Chondrocyte (in vitro differentiated cells): ENCODE measurements at regions not wholly inside any gene's neighbourhood (a gene's known extent, or its start where the extent isn't known, plus 50 kb on each side); places are given as distances from the start of the nearest gene placed in this dataset.

Source experiments
- DNase-seq: peaks from one replicate; pipeline ENCODE4 v3.0.0; 2021; ENCODE audit warnings: mixed read lengths, low spot score
- H3K27ac Mint-ChIP-seq: one replicate; pipeline ENCODE4 v1.8.0; 2021; ENCODE audit warnings: mild to moderate bottlenecking, moderate library complexity, mixed read lengths; ENCODE audit not compliant: unreplicated experiment
- H3K27me3 Mint-ChIP-seq: 2 replicates; pipeline ENCODE4 v1.8.0; 2021; ENCODE audit warnings: low read depth, mixed read lengths
- H3K36me3 Mint-ChIP-seq: 2 replicates; pipeline ENCODE4 v1.8.0; 2021; ENCODE audit warnings: low read depth, mixed read lengths
- H3K4me1 Mint-ChIP-seq: 2 replicates; pipeline ENCODE4 v1.8.0; 2021; ENCODE audit warnings: low read depth, mild to moderate bottlenecking, mixed read lengths
- H3K4me3 Mint-ChIP-seq: one replicate; pipeline ENCODE4 v1.8.0; 2021; ENCODE audit warnings: mild to moderate bottlenecking, moderate library complexity, mixed read lengths; ENCODE audit not compliant: unreplicated experiment
- H3K9me3 Mint-ChIP-seq: 2 replicates; pipeline ENCODE4 v1.8.0; 2021; ENCODE audit warnings: low read depth, mixed read lengths
- CTCF ChIP-seq: fragments of 200-600 bp; sonication (generic); IDR thresholded peaks from 2 replicates; pipeline ENCODE4 v1.5.0; 2021; ENCODE audit warnings: antibody characterized with exemption, mild to moderate bottlenecking, moderate library complexity

- Mint-ChIP-seq H3K4me1 (peaks cover 11% of the 10 kb centered on the region), H3K36me3 (no peaks in the 10 kb centered on the region), H3K9me3 (peaks cover 2% of the 10 kb centered on the region), H3K27me3 (no peaks in the 10 kb centered on the region), H3K4me3 (no peak overlapping the region), H3K27ac (no peak overlapping the region)
- DNase-seq: no peak
- TF ChIP-seq CTCF: no peak
Measured at GRCh38 chr1:9424261-9424660, 115.0 kb upstream of the SLC25A33 start.

- peaks cover 21% of the 10 kb centered on the region for H3K4me1 Mint-ChIP-seq
- no peak overlapping the region for H3K4me3 Mint-ChIP-seq
- DNase-seq: no peak
- no peak for TF ChIP-seq CTCF
- H3K9me3 Mint-ChIP-seq: peaks cover 2% of the 10 kb centered on the region
- peak overlapping the region; percentile 27 for H3K27ac Mint-ChIP-seq
- no peaks in the 10 kb centered on the region for H3K27me3 Mint-ChIP-seq
- H3K36me3 Mint-ChIP-seq: no peaks in the 10 kb centered on the region
Measured at GRCh38 chr1:9425859-9426258, 113.4 kb upstream of the SLC25A33 start.

GRCh38 chr1:9426291-9426711 lies 113.0 kb upstream of the SLC25A33 start:
- peaks cover 21% of the 10 kb centered on the region for H3K4me1 Mint-ChIP-seq
- no peak for DNase-seq
- no peaks in the 10 kb centered on the region for H3K27me3 Mint-ChIP-seq
- peak overlapping the region; percentile 27 for H3K27ac Mint-ChIP-seq
- no peaks in the 10 kb centered on the region for H3K36me3 Mint-ChIP-seq
- H3K9me3 Mint-ChIP-seq: peaks cover 2% of the 10 kb centered on the region
- TF ChIP-seq CTCF: no peak
- no peak overlapping the region for H3K4me3 Mint-ChIP-seq

- Mint-ChIP-seq H3K4me1 (peaks cover 21% of the 10 kb centered on the region), H3K36me3 (no peaks in the 10 kb centered on the region), H3K27ac (no peak overlapping the region), H3K9me3 (peaks cover 2% of the 10 kb centered on the region), H3K27me3 (no peaks in the 10 kb centered on the region), H3K4me3 (no peak overlapping the region)
- TF ChIP-seq CTCF: no peak
- no peak for DNase-seq
Measured at GRCh38 chr1:9427388-9427787, 111.9 kb upstream of the SLC25A33 start.

GRCh38 chr1:9428601-9429341 lies 110.5 kb upstream of the SLC25A33 start:
- H3K9me3 Mint-ChIP-seq: no peaks in the 10 kb centered on the region
- TF ChIP-seq CTCF: peak; percentile 65
- DNase-seq: peak; percentile 99
- H3K4me3 Mint-ChIP-seq: peak overlapping the region; percentile 91
- no peaks in the 10 kb centered on the region for H3K27me3 Mint-ChIP-seq
- peak overlapping the region; percentile 98 for H3K27ac Mint-ChIP-seq
- H3K4me1 Mint-ChIP-seq: peaks cover 21% of the 10 kb centered on the region
- no peaks in the 10 kb centered on the region for H3K36me3 Mint-ChIP-seq
